Ectodermal cell (in vitro differentiated cells): ENCODE measurements at regions not wholly inside any gene's neighbourhood (a gene's known extent, or its start where the extent isn't known, plus 50 kb on each side); places are given as distances from the start of the nearest gene placed in this dataset.
A peak's percentile ranks its signal among the peaks of the same experiment; 100 is the strongest.

Experiments used
- H3K27ac ChIP-seq: 2 replicates; pipeline ENCODE4 v1.7.0; 2013; ENCODE audit warnings: mild to moderate bottlenecking, low read depth, low read length; ENCODE audit not compliant: insufficient read depth, poor library complexity, severe bottlenecking
- H3K27me3 ChIP-seq: 2 replicates; pipeline ENCODE4 v1.7.0; 2013; ENCODE audit warnings: mild to moderate bottlenecking, low read length; ENCODE audit not compliant: insufficient read depth, control insufficient read depth, poor library complexity, severe bottlenecking
- H3K36me3 ChIP-seq: one replicate; pipeline ENCODE4 v1.7.0; 2013; ENCODE audit warnings: low read length; ENCODE audit not compliant: control insufficient read depth, insufficient read depth
- H3K4me1 ChIP-seq: one replicate; pipeline ENCODE4 v1.7.0; 2013; ENCODE audit warnings: low read length; ENCODE audit not compliant: control insufficient read depth, insufficient read depth
- H3K4me3 ChIP-seq: 2 replicates; pipeline ENCODE4 v1.7.0; 2013; ENCODE audit warnings: low read depth, low read length, control low read depth; ENCODE audit not compliant: insufficient read depth
- H3K9me3 ChIP-seq: 2 replicates; pipeline ENCODE4 v1.7.0; 2013; ENCODE audit warnings: mild to moderate bottlenecking, low read length, moderate library complexity; ENCODE audit not compliant: control insufficient read depth
- WGBS, 2 experiments: methylation state at CpG; one replicate each; pipeline ENCODE4 v1.1.7; 2013; ENCODE audit warnings: missing lambda C conversion rate in 2 of 2; 5-methylcytosine and 5-hydroxymethylcytosine counted together

DNA sequence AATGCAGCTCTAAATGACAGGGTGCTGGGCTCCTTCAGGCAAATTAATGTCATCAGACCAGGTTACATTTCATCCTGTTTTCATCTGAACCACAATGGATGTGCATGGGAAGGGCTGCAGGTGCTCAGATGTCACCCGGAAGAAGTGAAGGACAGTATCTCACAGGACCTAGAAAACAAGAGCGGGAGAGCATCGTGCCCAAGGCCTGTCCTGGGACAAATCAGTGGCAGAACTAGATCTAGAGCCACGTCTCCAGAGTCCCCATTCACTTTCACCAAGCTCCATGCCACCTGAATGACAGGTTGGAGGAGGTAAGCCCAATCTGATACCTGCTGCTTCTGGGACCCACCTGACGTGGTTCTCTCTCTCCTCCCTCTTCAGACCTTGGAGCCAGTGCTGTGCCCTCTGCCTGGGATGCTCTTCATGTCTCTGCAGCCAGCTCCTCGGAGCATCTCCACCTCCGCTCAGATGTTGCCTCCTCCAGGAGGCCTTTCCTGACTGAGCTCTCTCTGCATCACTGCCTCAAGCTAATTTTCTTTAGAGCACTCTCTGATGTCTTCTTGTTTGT, 77.3 kb downstream of the CPN2 start:
- Histone ChIP-seq H3K4me3 (no peak overlapping the region), H3K4me1 (peaks cover 55% of the 10 kb centered on the region), H3K27ac (peak overlapping the region; percentile 44), H3K36me3 (no peaks in the 10 kb centered on the region), H3K9me3 (no peaks in the 10 kb centered on the region), H3K27me3 (no peaks in the 10 kb centered on the region)
- 91 to 94% methylated on average over 7 of the region's 7 CpGs for WGBS, 2 experiments

DNA sequence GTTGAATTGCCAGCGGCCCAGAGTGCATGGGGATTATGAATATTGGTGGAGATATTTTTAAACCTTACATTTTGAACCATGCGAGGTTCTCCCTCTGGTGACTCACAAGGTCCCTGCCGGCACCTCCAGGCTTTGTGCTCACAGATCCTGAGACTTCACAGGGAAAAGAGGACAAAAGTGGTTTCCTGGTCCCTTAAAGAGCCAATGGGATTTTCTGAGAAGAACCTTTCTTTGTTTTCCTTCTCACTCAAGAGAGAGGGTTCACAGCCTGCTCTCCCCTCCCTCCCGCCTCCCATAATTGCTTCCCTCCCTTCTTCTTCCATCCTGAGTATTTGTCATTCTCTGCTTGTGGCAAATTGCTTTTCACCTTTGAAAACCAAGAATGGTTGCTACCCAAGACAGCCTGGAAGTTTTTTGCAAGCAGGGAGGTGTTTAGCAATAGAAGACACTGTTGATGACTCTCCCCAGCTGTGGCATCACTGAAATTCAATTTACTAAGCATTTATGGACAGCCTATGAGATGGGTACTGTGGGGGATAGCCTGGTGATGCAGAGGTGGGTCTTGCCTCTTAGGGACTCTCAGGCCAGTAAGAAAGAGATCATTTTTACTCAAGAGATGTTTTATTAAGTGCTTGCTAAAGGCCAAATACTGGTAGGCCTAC, 76.6 kb downstream of the CPN2 start:
- Histone ChIP-seq H3K4me3 (no peak overlapping the region), H3K4me1 (peaks cover 52% of the 10 kb centered on the region), H3K27ac (peak overlapping the region; percentile 44), H3K36me3 (no peaks in the 10 kb centered on the region), H3K9me3 (no peaks in the 10 kb centered on the region), H3K27me3 (no peaks in the 10 kb centered on the region)
- WGBS, 2 experiments, result 49 to 57% methylated on average over 4 of the region's 4 CpGs

DNA sequence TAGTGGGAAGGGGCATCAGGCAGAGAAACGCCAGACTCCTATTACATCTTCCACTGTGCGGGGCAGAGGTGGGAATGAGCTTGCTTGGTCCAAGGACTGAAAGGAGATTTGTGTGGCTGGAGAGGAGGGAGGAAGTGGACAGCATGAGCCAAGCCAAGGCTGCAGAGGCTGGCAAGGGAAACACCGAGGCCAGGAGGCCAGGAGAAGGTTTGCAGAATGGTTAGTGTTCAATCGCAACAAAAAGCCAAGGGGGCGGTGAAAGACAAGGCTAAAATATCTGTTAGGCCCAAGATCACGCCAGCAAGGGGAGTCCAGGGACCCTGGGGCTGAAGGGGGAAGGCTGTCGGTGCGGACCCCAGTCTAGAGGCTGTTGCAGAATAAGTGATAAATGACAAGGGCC, 75.8 kb downstream of the CPN2 start:
- Histone ChIP-seq H3K27ac (peak overlapping the region; percentile 36), H3K4me1 (peaks cover 49% of the 10 kb centered on the region)
- WGBS, 2 experiments, result 93 to 94% methylated on average over 8 of the region's 8 CpGs

DNA sequence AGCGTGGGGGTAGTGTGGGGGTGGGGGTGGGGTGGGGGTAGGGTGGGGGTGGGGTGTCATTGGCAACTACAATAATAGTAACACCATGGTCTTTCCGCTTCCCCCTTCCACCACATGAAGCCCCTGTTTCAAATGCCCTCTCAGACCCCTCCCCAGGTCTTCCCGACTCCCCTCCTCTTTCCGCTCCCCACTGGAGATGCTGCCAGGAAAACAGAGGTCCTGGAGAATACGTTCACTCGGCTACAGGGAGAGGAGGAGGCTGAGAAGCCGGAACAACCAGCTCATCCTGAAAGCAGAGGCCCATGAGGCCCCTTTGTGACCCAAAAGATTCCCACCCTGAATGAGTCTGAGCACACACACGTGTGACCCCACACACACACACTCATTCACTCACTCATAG, 75.4 kb downstream of the CPN2 start:
- Histone ChIP-seq H3K27me3 (peaks cover 5% of the 10 kb centered on the region), H3K27ac (peak overlapping the region; percentile 6), H3K9me3 (no peaks in the 10 kb centered on the region), H3K36me3 (no peaks in the 10 kb centered on the region), H3K4me3 (no peak overlapping the region), H3K4me1 (peaks cover 45% of the 10 kb centered on the region)
- WGBS, 2 experiments, result 79 to 83% methylated on average over 7 of the region's 8 CpGs

More for the DNA sequence above, 75.8 kb downstream of the CPN2 start:
- no peaks in the 10 kb centered on the region for H3K36me3 ChIP-seq
- peaks cover under 1% of the 10 kb centered on the region for H3K27me3 ChIP-seq
- no peaks in the 10 kb centered on the region for H3K9me3 ChIP-seq
- H3K4me3 ChIP-seq, result no peak overlapping the region

DNA sequence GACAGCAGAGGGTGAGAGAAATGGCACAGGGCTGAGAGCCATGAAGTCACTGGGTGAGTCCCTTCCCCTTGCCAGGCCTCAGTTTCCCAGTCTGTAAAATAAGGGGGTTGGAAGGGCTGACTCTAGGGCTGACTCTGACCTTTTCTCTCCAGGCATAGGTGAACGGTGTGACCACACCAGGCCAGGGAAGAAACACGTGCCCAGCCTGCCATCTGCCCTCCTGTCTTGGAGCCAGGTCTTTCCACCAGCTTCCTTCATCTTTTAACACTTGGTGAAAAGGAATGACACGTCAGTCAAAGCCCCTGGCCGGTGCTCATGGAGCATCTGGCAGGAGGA, 74.4 kb downstream of the CPN2 start:
- 71 to 73% methylated on average over 4 of the region's 4 CpGs for WGBS, 2 experiments
- H3K4me3 ChIP-seq, result no peak overlapping the region
- H3K4me1 ChIP-seq, result peaks cover 37% of the 10 kb centered on the region
- H3K36me3 ChIP-seq, result no peaks in the 10 kb centered on the region
- H3K27me3 ChIP-seq, result peaks cover 5% of the 10 kb centered on the region
- no peak overlapping the region for H3K27ac ChIP-seq
- no peaks in the 10 kb centered on the region for H3K9me3 ChIP-seq

DNA sequence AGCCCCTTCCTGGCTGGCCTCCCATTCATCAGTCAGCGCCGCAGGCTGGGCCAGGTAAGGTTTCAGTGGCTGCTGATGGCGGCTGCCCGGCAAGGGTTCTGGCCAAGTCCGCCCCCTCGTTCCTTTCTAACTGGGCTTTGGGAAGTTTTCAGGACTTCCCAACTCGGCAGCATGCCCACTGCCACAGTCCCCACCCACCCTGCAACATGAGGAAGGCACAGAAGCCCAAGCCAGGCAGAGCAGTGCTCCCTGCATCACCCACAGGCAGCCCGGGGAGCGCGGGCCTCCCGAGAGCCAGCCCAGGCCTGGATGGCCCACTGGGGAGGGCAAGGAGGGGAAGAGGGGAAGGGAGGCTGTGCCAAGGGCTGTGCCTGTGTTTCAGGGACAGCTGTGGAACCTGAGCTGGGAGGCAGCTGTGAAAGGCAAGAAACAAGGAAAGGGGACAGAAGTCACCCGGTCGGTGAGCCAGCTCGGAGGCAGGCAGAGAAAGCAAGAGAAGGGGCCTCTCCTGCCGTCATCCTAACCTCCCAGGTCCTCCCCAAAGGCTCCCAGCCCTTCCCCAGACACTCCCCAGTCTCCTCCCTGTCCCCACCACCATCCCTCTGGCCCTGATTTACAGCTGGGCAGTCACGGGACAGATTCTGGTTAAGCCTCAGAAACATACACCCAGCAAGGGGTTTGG, 73.9 kb downstream of the CPN2 start:
- Histone ChIP-seq H3K4me3 (no peak overlapping the region), H3K27me3 (peaks cover 5% of the 10 kb centered on the region), H3K36me3 (no peaks in the 10 kb centered on the region), H3K27ac (no peak overlapping the region), H3K9me3 (no peaks in the 10 kb centered on the region), H3K4me1 (peaks cover 40% of the 10 kb centered on the region)
- 70 to 74% methylated on average over 16 of the region's 16 CpGs for WGBS, 2 experiments

DNA sequence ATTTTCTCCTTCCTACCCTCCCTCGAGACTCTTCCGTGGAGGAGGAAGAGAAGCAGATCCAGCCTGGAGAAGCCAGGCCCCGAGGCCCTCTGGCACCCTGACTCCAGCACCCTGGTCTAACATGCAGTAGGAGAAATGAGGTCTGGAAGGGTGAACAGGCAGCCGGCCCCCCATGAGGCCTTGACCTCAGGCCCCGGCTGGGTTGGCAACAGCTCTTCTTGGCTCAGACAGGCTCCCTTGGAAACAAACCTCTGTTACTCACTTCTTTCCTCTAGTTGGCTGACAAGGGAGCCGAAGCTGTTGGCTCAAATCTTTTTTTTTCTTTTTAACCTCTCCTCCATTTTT, 73.4 kb downstream of the CPN2 start:
- Histone ChIP-seq H3K4me3 (no peak overlapping the region), H3K36me3 (no peaks in the 10 kb centered on the region), H3K9me3 (no peaks in the 10 kb centered on the region), H3K4me1 (peaks cover 45% of the 10 kb centered on the region), H3K27ac (no peak overlapping the region), H3K27me3 (peaks cover 5% of the 10 kb centered on the region)
- WGBS, 2 experiments, result 59 to 70% methylated on average over 6 of the region's 6 CpGs

DNA sequence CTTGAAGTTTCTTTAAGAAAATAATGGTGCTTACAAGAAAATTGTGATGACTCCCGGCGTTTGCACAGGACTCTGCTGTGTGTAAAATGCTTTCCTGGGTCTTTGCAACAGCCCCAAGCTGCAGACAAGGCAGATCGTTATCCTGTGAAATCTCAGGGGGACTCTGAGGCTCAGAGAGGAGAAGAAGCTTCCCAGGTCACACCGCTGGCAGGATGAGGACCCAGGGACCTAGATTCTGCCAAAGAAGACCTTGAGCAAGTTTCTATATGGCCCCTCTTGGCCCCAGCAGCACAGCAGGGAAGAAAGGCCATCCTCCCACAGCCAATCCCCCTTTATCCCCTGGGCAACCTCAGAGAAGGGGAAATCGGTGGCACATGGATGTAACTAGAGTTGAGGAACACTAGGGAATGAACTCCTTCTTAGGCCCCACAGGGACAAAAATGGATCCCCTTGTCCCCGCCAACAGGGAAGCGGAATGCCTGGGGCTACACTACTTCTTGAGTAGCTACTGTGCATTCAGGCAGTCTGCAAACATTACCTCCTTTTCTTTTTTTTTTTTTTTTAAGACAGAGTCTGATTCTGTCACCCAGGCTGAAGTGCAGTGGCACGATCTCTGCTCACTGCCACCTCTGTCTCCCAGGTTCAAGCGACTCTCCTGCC, 72.8 kb downstream of the CPN2 start:
- H3K27ac ChIP-seq, result no peak overlapping the region
- peaks cover 49% of the 10 kb centered on the region for H3K4me1 ChIP-seq

DNA sequence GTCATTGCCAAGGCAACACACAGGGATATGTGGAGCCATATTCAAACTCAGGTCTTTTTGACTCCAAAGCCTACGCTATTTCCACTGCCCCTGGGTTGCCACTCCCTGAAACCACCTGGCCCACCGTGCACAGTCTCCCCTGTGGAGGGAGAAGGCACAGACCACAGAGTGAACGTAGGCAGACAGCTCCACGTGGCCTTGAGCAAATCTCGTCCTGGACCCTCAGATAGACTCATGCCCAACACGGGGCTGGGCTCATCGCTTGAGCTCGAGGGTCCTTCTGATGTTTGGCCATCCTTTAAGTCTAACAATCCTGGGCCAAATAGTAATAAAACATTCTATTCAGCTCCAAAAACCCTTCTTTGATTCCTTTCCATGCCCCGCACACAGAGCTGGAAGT, 72.0 kb downstream of the CPN2 start:
- H3K36me3 ChIP-seq, result no peaks in the 10 kb centered on the region
- H3K9me3 ChIP-seq, result no peaks in the 10 kb centered on the region
- H3K27ac ChIP-seq, result no peak overlapping the region
- WGBS, 2 experiments, result 95% methylated on average over 9 of the region's 9 CpGs
- peaks cover 5% of the 10 kb centered on the region for H3K27me3 ChIP-seq
- H3K4me3 ChIP-seq, result no peak overlapping the region
- H3K4me1 ChIP-seq, result peaks cover 47% of the 10 kb centered on the region

More for the DNA sequence above, 72.8 kb downstream of the CPN2 start:
- Histone ChIP-seq H3K9me3 (no peaks in the 10 kb centered on the region), H3K27me3 (peaks cover 5% of the 10 kb centered on the region), H3K4me3 (no peak overlapping the region), H3K36me3 (no peaks in the 10 kb centered on the region)
- WGBS, 2 experiments, result 83 to 85% methylated on average over 9 of the region's 9 CpGs

DNA sequence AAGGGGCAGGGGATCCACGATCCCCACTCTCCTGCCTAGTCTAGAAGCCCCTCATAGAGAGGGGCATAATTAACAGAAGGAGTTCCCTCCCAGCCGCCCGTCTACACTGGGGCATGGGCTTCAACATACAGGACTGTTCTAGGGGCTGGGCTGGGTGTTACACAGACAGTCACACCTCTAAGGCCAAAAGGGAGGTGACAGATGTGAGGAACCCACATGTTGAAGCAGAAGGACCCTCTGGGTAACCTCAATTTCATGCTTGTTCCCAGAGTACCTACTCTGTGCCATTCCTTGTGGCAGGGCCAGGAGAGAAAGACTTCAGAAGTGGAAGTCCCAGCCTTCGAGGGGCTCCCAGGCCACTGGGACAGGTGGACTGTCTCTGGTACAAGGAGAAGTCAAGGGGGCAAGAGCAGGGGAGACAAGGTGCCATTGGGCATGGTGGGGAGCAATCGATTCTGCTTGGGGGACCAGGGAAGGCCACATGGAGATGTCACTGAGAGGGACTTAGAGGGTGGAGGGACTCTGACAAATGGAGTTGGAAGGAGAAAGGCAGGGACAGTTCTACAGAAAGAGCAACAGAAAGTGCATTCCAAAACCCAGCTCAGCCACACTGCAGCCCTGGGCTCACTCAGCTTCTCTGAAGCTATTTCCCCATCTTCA, 71.3 kb downstream of the CPN2 start:
- WGBS, 2 experiments, result 95 to 99% methylated on average over 5 of the region's 5 CpGs
- Histone ChIP-seq H3K36me3 (no peaks in the 10 kb centered on the region), H3K4me1 (peaks cover 40% of the 10 kb centered on the region), H3K27me3 (peaks cover 5% of the 10 kb centered on the region), H3K9me3 (no peaks in the 10 kb centered on the region), H3K4me3 (no peak overlapping the region), H3K27ac (no peak overlapping the region)
